Loucy (cell line): ENCODE measurements at regions not wholly inside any gene's neighbourhood (a gene's known extent, or its start where the extent isn't known, plus 50 kb on each side); places are given as distances from the start of the nearest gene placed in this dataset.

Experiments used
- H2AFZ ChIP-seq: fragments of 200-600 bp; sonication (generic); 2 replicates; pipeline ENCODE4 v1.6.0; 2016; ENCODE audit warnings: antibody characterized with exemption, mild to moderate bottlenecking, low read length, moderate library complexity
- H3F3A ChIP-seq: fragments of 200-600 bp; 2 replicates; pipeline ENCODE4 v1.6.0; 2016; ENCODE audit warnings: antibody characterized with exemption, low read depth, mild to moderate bottlenecking
- H3K27me3 ChIP-seq: fragments of 200-600 bp; sonication (generic); 2 replicates; pipeline ENCODE4 v1.6.1; 2014; ENCODE audit warnings: low read length, mild to moderate bottlenecking; ENCODE audit not compliant: insufficient read depth, poor library complexity, severe bottlenecking
- H3K36me3 ChIP-seq: fragments of 200-600 bp; sonication (generic); 2 replicates; pipeline ENCODE4 v1.6.1; 2016; ENCODE audit warnings: low read length; ENCODE audit not compliant: insufficient read depth
- H3K4me1 ChIP-seq: fragments of 200-600 bp; sonication (generic); 2 replicates; pipeline ENCODE4 v1.5.1; 2014; ENCODE audit warnings: low read length, mild to moderate bottlenecking; ENCODE audit not compliant: insufficient read depth, poor library complexity, severe bottlenecking
- H3K4me2 ChIP-seq: fragments of 200-600 bp; sonication (generic); 2 replicates; pipeline ENCODE4 v1.6.0; 2014; ENCODE audit warnings: antibody characterized with exemption, low read length, low read depth, mild to moderate bottlenecking; ENCODE audit not compliant: poor library complexity, severe bottlenecking
- H3K4me3 ChIP-seq: fragments of 200-600 bp; sonication (generic); 2 replicates; pipeline ENCODE4 v1.5.1; 2014; ENCODE audit warnings: low read length, mild to moderate bottlenecking, mixed read lengths; ENCODE audit not compliant: poor library complexity, severe bottlenecking
- H3K79me2 ChIP-seq: fragments of 200-600 bp; sonication (generic); 2 replicates; pipeline ENCODE4 v1.6.1; 2014; ENCODE audit warnings: low read length; ENCODE audit not compliant: insufficient read depth
- H3K9ac ChIP-seq: fragments of 200-600 bp; sonication (generic); 2 replicates; pipeline ENCODE4 v1.6.0; 2014; ENCODE audit warnings: mild to moderate bottlenecking, low read depth, low read length, moderate library complexity; ENCODE audit not compliant: poor library complexity, severe bottlenecking
- H3K9me2 ChIP-seq: fragments of 200-600 bp; sonication (generic); replicated peaks from 2 replicates; pipeline ENCODE4 v1.6.1; 2016; ENCODE audit warnings: low read depth, low read length, mixed read lengths
- H3K9me3 ChIP-seq: fragments of 200-600 bp; sonication (generic); 2 replicates; pipeline ENCODE4 v1.6.1; 2014; ENCODE audit warnings: mild to moderate bottlenecking, antibody characterized with exemption, low read length, low read depth; ENCODE audit not compliant: insufficient read depth
- H4K20me1 ChIP-seq: fragments of 200-600 bp; sonication (generic); 2 replicates; pipeline ENCODE4 v1.6.0; 2014; ENCODE audit warnings: antibody characterized with exemption, low read length, mild to moderate bottlenecking; ENCODE audit not compliant: insufficient read depth, poor library complexity, severe bottlenecking
- EZH2phosphoT487 ChIP-seq: fragments of 200-600 bp; IDR thresholded peaks from 2 replicates; pipeline ENCODE4 v1.6.1; 2018; ENCODE audit warnings: antibody characterized with exemption, mild to moderate bottlenecking, moderate library complexity, borderline replicate concordance
- TF ChIP-seq, protein P1 (sequence below): fragments of 200-600 bp; sonication (generic); conservative IDR thresholded peaks from 2 replicates; pipeline ENCODE4 v1.5.1; 2014; ENCODE audit warnings: mild to moderate bottlenecking, antibody characterized with exemption, low read length

DNA sequence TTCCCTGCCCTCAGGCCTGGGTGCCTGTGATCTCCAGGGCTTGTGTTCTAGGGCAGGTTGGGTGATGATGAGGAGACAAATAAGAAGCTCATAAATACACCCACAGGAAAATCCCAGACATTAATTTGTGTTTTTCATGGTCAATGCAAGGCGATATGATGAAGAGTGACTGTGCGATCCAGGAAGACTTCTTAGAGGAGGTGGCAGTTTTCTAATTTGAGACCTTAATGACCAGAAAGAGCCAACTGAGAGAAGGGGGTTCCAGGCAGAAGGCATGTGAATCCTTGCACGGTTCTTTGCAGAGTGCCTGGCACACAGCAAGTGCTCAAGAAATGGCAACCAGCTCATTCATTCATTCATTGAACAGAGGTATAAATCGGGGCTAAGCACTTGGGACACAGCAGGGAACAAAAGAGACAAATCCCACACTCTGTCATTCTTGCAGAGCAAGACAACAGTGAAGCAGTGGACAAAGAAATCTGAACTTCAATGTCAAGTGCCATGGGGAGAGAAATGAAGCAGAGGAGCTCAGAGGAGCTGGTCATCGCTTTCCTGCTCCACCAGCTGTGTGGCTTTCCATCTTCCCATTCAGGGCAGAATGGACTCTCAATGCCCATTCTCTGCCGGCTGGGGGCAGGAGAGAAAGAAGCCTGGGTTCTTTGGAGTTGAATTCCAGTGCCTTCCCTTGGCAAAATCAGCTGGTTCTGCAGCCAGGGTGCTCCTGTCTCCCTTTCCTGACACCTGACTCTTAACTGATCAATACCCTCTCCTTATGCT, 128.3 kb downstream of the AACS start:
- Histone ChIP-seq H3K27me3 (no peaks in the 10 kb centered on the region), H4K20me1 (no peaks in the 10 kb centered on the region), H3K4me1 (no peaks in the 10 kb centered on the region), H3F3A (no peaks in the 10 kb centered on the region), H3K36me3 (no peaks in the 10 kb centered on the region), H3K9me2 (no peaks in the 10 kb centered on the region), H3K79me2 (no peaks in the 10 kb centered on the region), H3K9ac (no peak overlapping the region), H2AFZ (no peak overlapping the region), H3K4me3 (no peak overlapping the region), H3K9me3 (no peaks in the 10 kb centered on the region), H3K4me2 (no peak overlapping the region)
- TF ChIP-seq, protein P1, sequence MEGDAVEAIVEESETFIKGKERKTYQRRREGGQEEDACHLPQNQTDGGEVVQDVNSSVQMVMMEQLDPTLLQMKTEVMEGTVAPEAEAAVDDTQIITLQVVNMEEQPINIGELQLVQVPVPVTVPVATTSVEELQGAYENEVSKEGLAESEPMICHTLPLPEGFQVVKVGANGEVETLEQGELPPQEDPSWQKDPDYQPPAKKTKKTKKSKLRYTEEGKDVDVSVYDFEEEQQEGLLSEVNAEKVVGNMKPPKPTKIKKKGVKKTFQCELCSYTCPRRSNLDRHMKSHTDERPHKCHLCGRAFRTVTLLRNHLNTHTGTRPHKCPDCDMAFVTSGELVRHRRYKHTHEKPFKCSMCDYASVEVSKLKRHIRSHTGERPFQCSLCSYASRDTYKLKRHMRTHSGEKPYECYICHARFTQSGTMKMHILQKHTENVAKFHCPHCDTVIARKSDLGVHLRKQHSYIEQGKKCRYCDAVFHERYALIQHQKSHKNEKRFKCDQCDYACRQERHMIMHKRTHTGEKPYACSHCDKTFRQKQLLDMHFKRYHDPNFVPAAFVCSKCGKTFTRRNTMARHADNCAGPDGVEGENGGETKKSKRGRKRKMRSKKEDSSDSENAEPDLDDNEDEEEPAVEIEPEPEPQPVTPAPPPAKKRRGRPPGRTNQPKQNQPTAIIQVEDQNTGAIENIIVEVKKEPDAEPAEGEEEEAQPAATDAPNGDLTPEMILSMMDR = no peak
- no peak for TF ChIP-seq EZH2phosphoT487

DNA sequence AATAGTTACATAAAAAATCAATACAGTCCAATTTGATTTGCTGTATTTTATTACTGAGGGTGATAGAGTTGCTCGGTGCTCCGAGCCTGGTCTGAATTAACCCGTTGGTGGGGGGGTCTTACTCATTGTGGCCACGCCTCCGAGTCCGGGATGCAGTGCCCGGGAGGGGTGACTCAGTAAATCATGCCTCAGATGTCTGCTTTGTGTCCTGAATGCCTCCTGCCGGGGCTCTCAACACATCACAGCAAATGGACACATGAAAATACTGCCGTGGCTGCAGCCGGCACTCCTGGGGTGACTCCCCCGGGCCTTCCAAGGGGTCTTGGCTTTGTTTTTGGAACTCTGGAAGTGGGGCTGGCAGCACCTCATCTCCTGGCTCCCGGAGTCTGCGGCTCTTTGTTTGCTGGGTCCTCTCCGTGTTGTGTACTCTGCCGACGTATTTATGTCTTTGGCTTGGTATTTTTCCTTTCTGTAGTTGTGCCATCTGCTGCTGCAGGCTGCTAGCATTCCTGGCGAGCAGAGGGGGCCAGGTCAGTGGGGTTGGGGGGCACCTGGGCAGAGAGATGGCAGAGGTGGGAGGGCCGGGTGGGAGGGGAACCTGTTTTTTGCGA, 129.0 kb downstream of the AACS start:
- H3K9ac ChIP-seq = no peak overlapping the region
- no peak overlapping the region for H2AFZ ChIP-seq

DNA sequence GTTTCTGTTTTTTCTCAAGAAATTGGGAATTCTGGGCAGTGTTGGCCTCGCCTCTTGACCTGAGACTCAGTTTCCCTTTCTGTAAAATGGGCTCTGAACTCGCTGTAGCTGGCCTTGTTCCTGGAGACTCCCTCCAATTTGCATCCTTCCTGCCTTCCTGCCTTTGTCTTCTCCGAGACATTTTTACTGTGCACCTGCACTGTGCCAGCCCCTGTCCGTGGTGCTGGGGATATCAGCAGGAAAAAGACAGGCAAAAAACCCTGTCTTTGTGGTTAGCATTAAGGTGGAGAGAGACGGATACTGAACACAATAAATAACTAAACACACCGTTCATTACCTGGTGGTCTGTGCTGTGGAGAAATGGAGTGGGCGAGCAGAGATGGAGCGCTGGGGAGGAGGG, 129.8 kb downstream of the AACS start:
- no peaks in the 10 kb centered on the region for H3K27me3 ChIP-seq
- H3K9ac ChIP-seq = no peak overlapping the region
- H4K20me1 ChIP-seq = no peaks in the 10 kb centered on the region
- no peaks in the 10 kb centered on the region for H3K79me2 ChIP-seq
- H3F3A ChIP-seq = no peaks in the 10 kb centered on the region
- H3K4me3 ChIP-seq = no peak overlapping the region
- TF ChIP-seq, protein P1 = no peak
- TF ChIP-seq EZH2phosphoT487 = no peak
- H3K9me2 ChIP-seq = no peaks in the 10 kb centered on the region
- no peak overlapping the region for H2AFZ ChIP-seq
- H3K9me3 ChIP-seq = no peaks in the 10 kb centered on the region
- H3K4me1 ChIP-seq = no peaks in the 10 kb centered on the region
- H3K4me2 ChIP-seq = no peak overlapping the region
- no peaks in the 10 kb centered on the region for H3K36me3 ChIP-seq

More for the DNA sequence above, 129.0 kb downstream of the AACS start:
- TF ChIP-seq, protein P1 = no peak
- no peak for TF ChIP-seq EZH2phosphoT487
- no peaks in the 10 kb centered on the region for H4K20me1 ChIP-seq
- H3K9me2 ChIP-seq = no peaks in the 10 kb centered on the region
- H3K79me2 ChIP-seq = no peaks in the 10 kb centered on the region
- no peaks in the 10 kb centered on the region for H3K4me1 ChIP-seq
- no peak overlapping the region for H3K4me3 ChIP-seq
- H3F3A ChIP-seq = no peaks in the 10 kb centered on the region
- no peaks in the 10 kb centered on the region for H3K9me3 ChIP-seq
- H3K4me2 ChIP-seq = no peak overlapping the region
- H3K36me3 ChIP-seq = no peaks in the 10 kb centered on the region
- H3K27me3 ChIP-seq = no peaks in the 10 kb centered on the region
